GM12865 (cell line): ENCODE measurements at regions not wholly inside any gene's neighbourhood (a gene's known extent, or its start where the extent isn't known, plus 50 kb on each side); places are given as distances from the start of the nearest gene placed in this dataset.

Source experiments
- DNase-seq: peaks from one replicate; pipeline ENCODE4 v3.0.0; 2010; ENCODE audit warnings: low read depth
- H3K4me3 ChIP-seq: 2 replicates; pipeline ENCODE4 v1.5.1; 2011; ENCODE audit warnings: mild to moderate bottlenecking, low read depth, low read length, control low read depth
- TF ChIP-seq, protein P1 (sequence below): IDR thresholded peaks from 2 replicates; pipeline ENCODE4 v1.5.1; 2011; ENCODE audit warnings: low read length, control low read depth, low read depth, inconsistent platforms; ENCODE audit not compliant: insufficient read depth; ENCODE audit errors: missing control alignments

DNA sequence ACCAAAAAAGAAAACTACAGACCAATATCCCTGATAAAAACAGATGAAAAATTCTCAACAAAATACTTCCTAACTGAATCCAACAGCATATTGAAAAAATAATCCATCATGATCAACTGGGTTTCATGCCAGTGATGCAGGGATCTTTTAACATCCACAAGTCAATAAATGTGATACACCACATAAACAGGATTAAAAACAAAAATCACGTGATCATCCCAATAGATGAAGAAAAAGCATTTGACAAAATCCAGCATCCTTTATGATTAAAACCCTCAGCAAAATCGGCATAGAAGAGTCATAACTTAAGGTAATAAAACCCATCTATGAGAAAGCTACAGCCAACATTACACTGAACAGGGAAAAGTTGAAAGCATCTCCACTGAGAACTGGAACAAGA lies 107.5 kb downstream of the DCLK3 start:
- TF ChIP-seq, protein P1, sequence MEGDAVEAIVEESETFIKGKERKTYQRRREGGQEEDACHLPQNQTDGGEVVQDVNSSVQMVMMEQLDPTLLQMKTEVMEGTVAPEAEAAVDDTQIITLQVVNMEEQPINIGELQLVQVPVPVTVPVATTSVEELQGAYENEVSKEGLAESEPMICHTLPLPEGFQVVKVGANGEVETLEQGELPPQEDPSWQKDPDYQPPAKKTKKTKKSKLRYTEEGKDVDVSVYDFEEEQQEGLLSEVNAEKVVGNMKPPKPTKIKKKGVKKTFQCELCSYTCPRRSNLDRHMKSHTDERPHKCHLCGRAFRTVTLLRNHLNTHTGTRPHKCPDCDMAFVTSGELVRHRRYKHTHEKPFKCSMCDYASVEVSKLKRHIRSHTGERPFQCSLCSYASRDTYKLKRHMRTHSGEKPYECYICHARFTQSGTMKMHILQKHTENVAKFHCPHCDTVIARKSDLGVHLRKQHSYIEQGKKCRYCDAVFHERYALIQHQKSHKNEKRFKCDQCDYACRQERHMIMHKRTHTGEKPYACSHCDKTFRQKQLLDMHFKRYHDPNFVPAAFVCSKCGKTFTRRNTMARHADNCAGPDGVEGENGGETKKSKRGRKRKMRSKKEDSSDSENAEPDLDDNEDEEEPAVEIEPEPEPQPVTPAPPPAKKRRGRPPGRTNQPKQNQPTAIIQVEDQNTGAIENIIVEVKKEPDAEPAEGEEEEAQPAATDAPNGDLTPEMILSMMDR = no peak
- no peak for DNase-seq
- no peak overlapping the region for H3K4me3 ChIP-seq

DNA sequence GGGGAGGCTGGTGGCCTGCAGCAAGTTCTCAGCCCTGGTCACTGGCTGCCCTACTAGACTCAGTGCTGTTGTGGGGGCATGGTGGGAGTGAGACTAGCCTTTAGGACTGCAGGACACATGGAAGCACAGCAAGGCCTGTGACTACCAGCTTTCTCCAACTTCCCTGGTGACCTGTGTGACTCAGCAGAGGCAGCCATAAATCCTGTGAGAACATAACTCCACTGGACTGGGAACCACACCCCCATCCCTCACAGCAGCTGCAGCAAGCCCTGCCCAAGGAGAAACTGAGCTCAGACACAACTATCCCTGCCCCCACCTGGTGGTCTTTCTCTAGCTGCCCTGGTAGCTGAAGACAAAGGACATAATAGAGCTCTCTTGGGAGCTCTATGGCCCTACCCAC lies 111.3 kb downstream of the DCLK3 start:
- no peak overlapping the region for H3K4me3 ChIP-seq
- DNase-seq = no peak
- TF ChIP-seq, protein P1 = no peak

DNA sequence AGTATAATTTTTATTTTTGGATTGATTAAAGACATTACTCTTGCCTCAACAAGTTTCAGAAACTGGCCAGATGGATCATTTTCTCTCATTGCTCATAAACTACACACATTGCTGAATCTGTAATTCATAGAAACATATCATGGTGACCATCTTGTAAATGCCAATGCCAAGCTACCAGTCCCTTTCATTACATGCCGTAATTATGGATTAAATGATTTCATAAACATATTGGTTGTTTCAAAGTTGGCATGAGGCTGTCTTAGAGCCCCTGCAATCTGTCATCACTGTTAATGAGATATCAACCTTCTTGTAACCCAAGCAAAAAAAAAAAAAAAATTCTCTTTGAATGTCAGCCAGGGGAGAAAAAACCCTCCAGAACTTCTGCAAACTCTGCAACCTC lies 112.2 kb downstream of the DCLK3 start:
- TF ChIP-seq, protein P1 = no peak
- DNase-seq = no peak

DNA sequence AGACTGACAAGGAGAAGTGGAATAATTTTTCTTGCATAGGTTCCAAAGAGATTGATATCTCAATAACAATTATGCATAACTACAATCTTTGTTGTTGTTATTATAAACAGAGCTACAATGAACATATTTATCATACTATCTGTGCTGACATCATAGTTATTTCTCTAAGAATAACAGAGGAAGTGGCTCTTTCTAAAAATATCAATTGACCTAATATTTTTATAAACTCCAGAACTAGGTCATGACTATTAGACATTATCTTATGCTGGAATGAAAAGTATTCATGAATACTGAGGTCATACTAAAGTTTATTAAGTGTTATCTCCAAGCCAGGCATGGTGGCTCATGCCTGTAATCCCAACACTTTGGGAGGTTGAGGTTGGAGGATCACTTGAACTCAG lies 114.1 kb downstream of the DCLK3 start:
- no peak for DNase-seq
- TF ChIP-seq, protein P1 = no peak
- H3K4me3 ChIP-seq = no peak overlapping the region

More for the DNA sequence above, 112.2 kb downstream of the DCLK3 start:
- no peak overlapping the region for H3K4me3 ChIP-seq

DNA sequence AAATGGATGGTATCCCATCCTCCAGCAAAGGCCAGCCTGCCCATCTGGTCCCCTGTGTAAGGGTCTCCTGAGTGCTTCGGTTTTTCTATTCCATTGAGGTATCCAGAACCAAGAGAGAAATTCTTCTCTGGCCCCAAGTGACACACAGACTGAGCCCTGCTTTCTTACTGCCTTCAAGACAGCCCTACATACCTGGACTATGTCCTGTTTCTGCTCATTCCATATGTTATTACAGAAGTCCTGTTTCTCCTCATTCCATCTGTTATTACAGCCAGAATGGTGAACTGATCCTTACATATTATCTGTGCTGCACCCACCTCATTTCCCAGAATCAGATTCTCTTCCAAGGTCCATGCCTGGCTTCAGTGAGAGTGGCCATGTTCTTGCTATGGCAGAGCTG lies 115.2 kb downstream of the DCLK3 start:
- TF ChIP-seq, protein P1 = no peak
- DNase-seq = no peak
- H3K4me3 ChIP-seq = no peak overlapping the region

DNA sequence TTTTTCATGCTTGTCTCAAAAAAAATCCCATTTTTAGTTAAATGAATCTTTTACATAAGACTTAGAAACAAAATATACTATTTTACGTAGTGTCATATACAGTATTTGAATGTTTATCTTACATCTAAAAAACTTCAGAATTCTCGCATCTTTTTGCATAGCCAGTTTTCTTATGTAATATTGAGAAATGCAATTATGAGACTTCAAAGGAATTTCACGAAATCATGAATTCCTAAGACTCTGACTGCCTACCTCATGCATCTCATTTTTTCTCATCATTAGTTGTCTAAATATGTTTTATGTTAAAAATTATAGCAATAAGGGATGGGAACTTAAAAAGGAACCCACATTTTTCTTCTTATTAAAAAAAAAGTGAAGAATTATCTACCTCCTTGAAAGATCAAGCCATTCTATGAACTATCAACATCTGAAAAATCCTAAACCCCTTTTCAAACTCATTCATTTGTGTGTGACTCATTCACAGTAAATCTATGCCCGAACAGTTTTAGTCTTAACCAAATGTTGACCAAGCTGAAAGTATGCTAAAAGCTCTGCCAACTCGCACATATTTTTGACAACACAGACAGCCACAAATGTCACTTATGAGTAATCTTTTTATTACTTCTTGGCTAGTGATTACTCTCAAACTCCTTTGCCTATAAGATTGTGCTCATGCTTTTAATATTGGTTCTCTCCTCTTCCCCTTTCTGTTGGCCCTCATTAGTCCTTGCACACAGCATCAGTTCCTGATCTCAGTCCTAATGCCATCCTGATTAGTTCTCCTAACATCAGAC lies 115.9 kb downstream of the DCLK3 start:
- TF ChIP-seq, protein P1 = no peak
- peak; percentile 35 for DNase-seq
- H3K4me3 ChIP-seq = no peak overlapping the region

DNA sequence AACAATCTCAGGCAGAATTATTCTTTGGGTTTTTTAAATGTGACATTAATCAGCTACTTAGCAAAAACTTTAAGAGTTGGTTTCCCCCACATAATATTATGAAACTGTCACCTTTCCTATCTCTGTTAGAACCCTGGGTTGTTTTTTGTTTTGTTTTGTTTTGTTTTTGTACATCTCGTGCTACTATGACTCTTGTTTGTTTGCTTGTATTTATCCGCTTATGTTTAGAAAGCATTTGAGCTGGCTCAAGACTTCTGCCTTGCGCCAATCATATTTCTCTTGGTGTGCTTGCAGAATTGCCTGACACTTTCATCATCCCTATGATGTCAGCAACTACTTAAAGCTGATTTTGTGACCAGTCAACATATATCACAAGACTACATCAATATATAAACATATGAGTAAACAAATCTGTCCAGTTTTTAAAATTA lies 116.9 kb downstream of the DCLK3 start:
- no peak overlapping the region for H3K4me3 ChIP-seq
- DNase-seq = no peak
- TF ChIP-seq, protein P1 = no peak
